MV-4-11 (cell line): ENCODE measurements at regions not wholly inside any gene's neighbourhood (a gene's known extent, or its start where the extent isn't known, plus 50 kb on each side); places are given as distances from the start of the nearest gene placed in this dataset.
"Not testable (repeated sequence)": the region's sequence is repeated elsewhere in the genome, so short reads cannot be mapped to it uniquely, and the experiment has no call there.

ENCODE experiments used
- DNase-seq: peaks from one replicate; lab custom pipeline; 2025; lab: John Stamatoyannopoulos, UW

GRCh38 chr7:19302731-19303130, 157.5 kb upstream of the FERD3L start:
- DNase-seq, result no peak

GRCh38 chr7:19296617-19297016, 151.4 kb upstream of the FERD3L start:
- no peak for DNase-seq

- no peak for DNase-seq
These were observed 150.2 kb upstream of the FERD3L start for GRCh38 chr7:19295376-19295775.

- no peak for DNase-seq
These were observed 149.4 kb upstream of the FERD3L start for GRCh38 chr7:19294619-19295018.

- DNase-seq, result no peak
These were observed 148.2 kb upstream of the FERD3L start for GRCh38 chr7:19293431-19293830.

- DNase-seq, result no peak
These were observed 145.7 kb upstream of the FERD3L start for GRCh38 chr7:19290968-19291367.

GRCh38 chr7:19290066-19290465, 144.8 kb upstream of the FERD3L start:
- no peak for DNase-seq

- DNase-seq, result no peak
These were observed 139.5 kb upstream of the FERD3L start for GRCh38 chr7:19284596-19285300.

- DNase-seq, result no peak
These were observed 138.9 kb upstream of the FERD3L start for GRCh38 chr7:19284136-19284535.

GRCh38 chr7:19275000-19275399, 129.8 kb upstream of the FERD3L start:
- peak; percentile 36 for DNase-seq

- not testable (repeated sequence) for DNase-seq
These were observed 127.1 kb upstream of the FERD3L start for GRCh38 chr7:19272329-19272728.

GRCh38 chr7:19269301-19269700, 124.1 kb upstream of the FERD3L start:
- DNase-seq, result no peak

GRCh38 chr7:19268737-19269136, 123.5 kb upstream of the FERD3L start:
- no peak for DNase-seq

GRCh38 chr7:19262826-19263225, 117.6 kb upstream of the FERD3L start:
- DNase-seq, result no peak

- no peak for DNase-seq
These were observed 104.1 kb upstream of the FERD3L start for GRCh38 chr7:19249281-19249680.

- no peak for DNase-seq
These were observed 103.5 kb upstream of the FERD3L start for GRCh38 chr7:19248681-19249080.

- DNase-seq, result no peak
These were observed 102.9 kb upstream of the FERD3L start for GRCh38 chr7:19248115-19248514.

GRCh38 chr7:19247017-19247416, 101.8 kb upstream of the FERD3L start:
- DNase-seq, result no peak

- DNase-seq, result no peak
These were observed 97.0 kb upstream of the FERD3L start for GRCh38 chr7:19242246-19242645.

GRCh38 chr7:19239951-19240350, 94.7 kb upstream of the FERD3L start:
- no peak for DNase-seq

GRCh38 chr7:19235680-19236079, 90.5 kb upstream of the FERD3L start:
- no peak for DNase-seq

- DNase-seq, result no peak
These were observed 79.7 kb upstream of the FERD3L start for GRCh38 chr7:19224951-19225350.

- DNase-seq, result no peak
These were observed 70.2 kb upstream of the FERD3L start for GRCh38 chr7:19215412-19215811.

GRCh38 chr7:19213746-19214145, 68.5 kb upstream of the FERD3L start:
- DNase-seq, result no peak
